ENCODE measurements at regions not wholly inside any gene's neighbourhood (a gene's known extent, or its start where the extent isn't known, plus 50 kb on each side); places are given as distances from the start of the nearest gene placed in this dataset.

DNA sequence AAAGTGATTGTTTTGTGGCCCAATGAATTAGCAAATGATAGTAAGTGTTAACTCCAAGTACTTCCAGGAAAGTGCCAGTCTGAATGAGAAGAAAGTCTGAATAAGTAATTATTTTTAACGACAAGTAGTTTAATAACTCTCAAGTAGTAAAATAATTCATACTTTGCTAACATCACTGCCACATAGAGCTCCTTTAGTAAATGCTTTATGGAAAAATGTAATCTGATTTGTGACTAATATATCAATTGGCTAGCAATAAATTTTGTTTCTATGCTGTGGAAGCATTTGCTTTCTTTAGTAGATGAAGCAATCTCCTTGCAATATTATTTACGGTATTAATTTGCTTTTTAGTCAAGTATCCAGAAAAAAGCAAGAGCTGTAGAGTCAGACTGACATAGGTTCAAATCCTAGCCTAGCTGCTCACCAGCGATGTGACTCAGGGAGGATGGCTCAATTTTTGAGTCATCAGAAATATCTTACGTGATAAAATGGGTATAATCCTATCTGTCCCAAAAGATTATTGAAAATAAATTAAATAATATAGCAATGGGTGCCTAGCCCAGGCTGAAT is 329.3 kb downstream of the FGFR2 start:
- TF ChIP-seq, protein P1, sequence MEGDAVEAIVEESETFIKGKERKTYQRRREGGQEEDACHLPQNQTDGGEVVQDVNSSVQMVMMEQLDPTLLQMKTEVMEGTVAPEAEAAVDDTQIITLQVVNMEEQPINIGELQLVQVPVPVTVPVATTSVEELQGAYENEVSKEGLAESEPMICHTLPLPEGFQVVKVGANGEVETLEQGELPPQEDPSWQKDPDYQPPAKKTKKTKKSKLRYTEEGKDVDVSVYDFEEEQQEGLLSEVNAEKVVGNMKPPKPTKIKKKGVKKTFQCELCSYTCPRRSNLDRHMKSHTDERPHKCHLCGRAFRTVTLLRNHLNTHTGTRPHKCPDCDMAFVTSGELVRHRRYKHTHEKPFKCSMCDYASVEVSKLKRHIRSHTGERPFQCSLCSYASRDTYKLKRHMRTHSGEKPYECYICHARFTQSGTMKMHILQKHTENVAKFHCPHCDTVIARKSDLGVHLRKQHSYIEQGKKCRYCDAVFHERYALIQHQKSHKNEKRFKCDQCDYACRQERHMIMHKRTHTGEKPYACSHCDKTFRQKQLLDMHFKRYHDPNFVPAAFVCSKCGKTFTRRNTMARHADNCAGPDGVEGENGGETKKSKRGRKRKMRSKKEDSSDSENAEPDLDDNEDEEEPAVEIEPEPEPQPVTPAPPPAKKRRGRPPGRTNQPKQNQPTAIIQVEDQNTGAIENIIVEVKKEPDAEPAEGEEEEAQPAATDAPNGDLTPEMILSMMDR (IDR thresholded peaks at IDR 0.05) = no peak
- no peak for TF ChIP-seq POLR2A (IDR thresholded peaks at IDR 0.05)
- no peak for TF ChIP-seq EP300 (IDR thresholded peaks at IDR 0.05)

Data from gastroesophageal sphincter (tissue), 3 donors.